Chondrocyte (in vitro differentiated cells): ENCODE measurements at regions not wholly inside any gene's neighbourhood (a gene's known extent, or its start where the extent isn't known, plus 50 kb on each side); places are given as distances from the start of the nearest gene placed in this dataset.

Source experiments
- DNase-seq: peaks from one replicate; pipeline ENCODE4 v3.0.0; 2021; ENCODE audit warnings: mixed read lengths, low spot score
- H3K27ac Mint-ChIP-seq: one replicate; pipeline ENCODE4 v1.8.0; 2021; ENCODE audit warnings: mild to moderate bottlenecking, moderate library complexity, mixed read lengths; ENCODE audit not compliant: unreplicated experiment
- H3K27me3 Mint-ChIP-seq: 2 replicates; pipeline ENCODE4 v1.8.0; 2021; ENCODE audit warnings: low read depth, mixed read lengths
- H3K36me3 Mint-ChIP-seq: 2 replicates; pipeline ENCODE4 v1.8.0; 2021; ENCODE audit warnings: low read depth, mixed read lengths
- H3K4me1 Mint-ChIP-seq: 2 replicates; pipeline ENCODE4 v1.8.0; 2021; ENCODE audit warnings: low read depth, mild to moderate bottlenecking, mixed read lengths
- H3K4me3 Mint-ChIP-seq: one replicate; pipeline ENCODE4 v1.8.0; 2021; ENCODE audit warnings: mild to moderate bottlenecking, moderate library complexity, mixed read lengths; ENCODE audit not compliant: unreplicated experiment
- H3K9me3 Mint-ChIP-seq: 2 replicates; pipeline ENCODE4 v1.8.0; 2021; ENCODE audit warnings: low read depth, mixed read lengths
- CTCF ChIP-seq: fragments of 200-600 bp; sonication (generic); IDR thresholded peaks from 2 replicates; pipeline ENCODE4 v1.5.0; 2021; ENCODE audit warnings: antibody characterized with exemption, mild to moderate bottlenecking, moderate library complexity

- peaks cover 2% of the 10 kb centered on the region for H3K27me3 Mint-ChIP-seq
- H3K9me3 Mint-ChIP-seq = no peaks in the 10 kb centered on the region
- DNase-seq = no peak
- no peaks in the 10 kb centered on the region for H3K4me1 Mint-ChIP-seq
- H3K4me3 Mint-ChIP-seq = no peak overlapping the region
- H3K27ac Mint-ChIP-seq = no peak overlapping the region
- H3K36me3 Mint-ChIP-seq = no peaks in the 10 kb centered on the region
- no peak for TF ChIP-seq CTCF
Measured at GRCh38 chr7:49400891-49401550, 372.4 kb upstream of the VWC2 start.

- no peak overlapping the region for H3K4me3 Mint-ChIP-seq
- H3K4me1 Mint-ChIP-seq = no peaks in the 10 kb centered on the region
- no peaks in the 10 kb centered on the region for H3K9me3 Mint-ChIP-seq
- H3K27me3 Mint-ChIP-seq = peaks cover under 1% of the 10 kb centered on the region
- no peaks in the 10 kb centered on the region for H3K36me3 Mint-ChIP-seq
- H3K27ac Mint-ChIP-seq = no peak overlapping the region
- no peak for DNase-seq
- no peak for TF ChIP-seq CTCF
Measured at GRCh38 chr7:49403844-49404243, 369.6 kb upstream of the VWC2 start.

GRCh38 chr7:49407205-49407604 lies 366.2 kb upstream of the VWC2 start:
- peaks cover 2% of the 10 kb centered on the region for H3K27me3 Mint-ChIP-seq

GRCh38 chr7:49417034-49417433 lies 356.4 kb upstream of the VWC2 start:
- Mint-ChIP-seq H3K4me3 (no peak overlapping the region), H3K36me3 (no peaks in the 10 kb centered on the region), H3K27ac (no peak overlapping the region), H3K27me3 (no peaks in the 10 kb centered on the region), H3K9me3 (peaks cover 3% of the 10 kb centered on the region), H3K4me1 (no peaks in the 10 kb centered on the region)
- TF ChIP-seq CTCF = no peak
- no peak for DNase-seq

More at GRCh38 chr7:49407205-49407604, 366.2 kb upstream of the VWC2 start:
- Mint-ChIP-seq H3K36me3 (no peaks in the 10 kb centered on the region), H3K4me1 (no peaks in the 10 kb centered on the region), H3K4me3 (no peak overlapping the region), H3K9me3 (no peaks in the 10 kb centered on the region), H3K27ac (no peak overlapping the region)
- no peak for TF ChIP-seq CTCF
- DNase-seq = no peak

GRCh38 chr7:49418963-49419362 lies 354.5 kb upstream of the VWC2 start:
- Mint-ChIP-seq H3K36me3 (no peaks in the 10 kb centered on the region), H3K4me1 (no peaks in the 10 kb centered on the region), H3K9me3 (peaks cover 3% of the 10 kb centered on the region), H3K27ac (no peak overlapping the region), H3K4me3 (no peak overlapping the region), H3K27me3 (no peaks in the 10 kb centered on the region)
- no peak for DNase-seq
- no peak for TF ChIP-seq CTCF
